ENCODE measurements at regions not wholly inside any gene's neighbourhood (a gene's known extent, or its start where the extent isn't known, plus 50 kb on each side); places are given as distances from the start of the nearest gene placed in this dataset.
A peak's percentile ranks its signal among the peaks of the same experiment; 100 is the strongest.
"Not testable (repeated sequence)": the region's sequence is repeated elsewhere in the genome, so short reads cannot be mapped to it uniquely, and the experiment has no call there.

DNA sequence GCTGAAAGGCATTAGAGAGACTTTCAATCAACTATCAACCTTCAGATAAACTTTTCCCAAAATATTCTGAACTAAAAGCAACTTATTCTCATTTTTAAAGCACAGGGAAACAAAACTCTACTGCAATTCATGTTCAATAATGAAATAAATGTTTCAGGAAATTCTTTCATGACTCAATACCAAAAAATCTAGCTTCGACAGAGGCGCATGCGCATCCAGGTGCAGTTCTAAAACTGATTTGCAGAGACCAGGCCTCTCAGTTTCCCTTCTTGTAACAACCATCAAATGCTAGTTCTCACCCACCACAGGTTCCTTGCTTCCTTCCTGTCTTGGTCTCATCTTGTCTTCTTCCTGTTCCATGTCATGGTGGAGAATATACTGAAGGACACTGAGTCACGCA lies 55.3 kb upstream of the NRBF2 start:
- DNase-seq = no peak

DNA sequence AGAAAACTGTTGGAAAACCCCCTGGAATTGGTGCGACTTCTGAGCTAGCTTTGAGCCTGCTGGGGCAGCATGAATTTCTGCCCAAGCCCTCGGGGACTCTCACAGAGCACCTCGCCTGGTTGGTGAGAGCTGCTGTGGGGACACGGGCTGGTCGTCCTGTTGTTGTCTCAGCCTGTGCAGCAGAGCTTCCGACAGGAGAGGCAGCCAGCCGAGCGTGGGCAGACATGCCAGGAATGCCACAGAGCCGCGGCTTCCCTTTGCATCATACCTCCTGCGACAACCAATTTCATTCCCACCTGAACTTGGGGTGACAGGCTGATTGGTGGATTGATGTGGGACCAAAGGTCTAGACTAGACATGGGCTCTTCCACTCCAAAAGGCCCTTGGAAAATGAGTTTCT lies 60.2 kb upstream of the NRBF2 start:
- DNase-seq = no peak

DNA sequence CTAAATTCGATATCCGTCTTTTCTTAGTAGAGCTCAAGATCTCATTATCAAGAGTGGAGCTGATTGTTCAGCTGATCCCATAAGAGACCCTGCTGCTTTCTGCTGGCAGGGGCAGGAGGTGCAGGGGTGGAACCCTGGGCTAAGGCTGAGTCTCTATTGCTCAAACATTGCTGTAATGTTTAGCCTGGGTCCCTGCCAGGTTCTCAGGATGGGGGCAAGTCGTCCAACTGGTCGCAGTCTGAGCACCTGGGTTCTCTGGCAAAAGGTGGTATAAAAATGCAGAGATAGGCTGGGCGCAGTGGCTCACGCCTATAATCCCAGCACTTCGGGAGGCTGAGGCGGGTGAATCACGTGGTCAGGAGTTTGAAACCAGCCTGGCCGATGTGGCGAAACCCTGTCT lies 62.0 kb upstream of the NRBF2 start:
- no peak for DNase-seq

DNA sequence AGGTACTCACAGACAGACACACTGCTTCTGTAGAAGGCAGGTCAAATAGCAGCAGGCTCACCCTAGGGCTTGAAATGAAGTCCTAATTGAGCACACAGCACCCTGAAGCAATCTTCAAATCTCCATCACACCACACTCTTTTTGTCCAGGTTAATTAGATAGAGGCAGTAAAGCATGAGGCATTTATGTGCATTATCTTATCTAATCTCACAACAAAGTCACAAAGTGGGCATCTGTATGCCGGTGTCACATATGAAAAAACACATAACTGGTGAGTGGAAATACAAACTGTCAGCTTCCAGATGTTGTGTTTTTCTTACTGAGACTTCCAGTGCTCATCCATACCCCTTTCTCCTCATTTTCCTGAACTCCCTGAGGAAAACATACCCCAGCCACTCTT lies 63.8 kb upstream of the NRBF2 start:
- no peak for DNase-seq

DNA sequence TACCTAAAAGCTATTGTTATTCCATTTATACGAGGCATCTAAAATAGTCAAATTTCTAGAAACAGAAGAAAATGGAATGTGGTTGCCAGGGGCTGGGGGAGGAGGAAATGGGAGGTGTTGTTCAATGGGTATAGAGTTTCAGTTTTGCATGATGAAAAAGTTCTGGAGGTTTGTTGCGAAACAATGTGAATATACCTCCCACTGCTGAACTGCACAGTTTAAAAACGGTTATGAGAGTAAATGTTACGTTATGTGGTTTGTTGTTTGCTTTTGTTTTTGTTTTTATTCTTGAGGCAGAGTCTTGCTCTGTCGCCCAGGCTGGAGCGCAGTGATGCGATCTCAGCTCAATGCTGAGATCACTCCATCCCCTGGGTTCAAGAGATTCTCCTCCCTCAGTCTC lies 64.9 kb upstream of the NRBF2 start:
- DNase-seq = peak; percentile 76 to 77

DNA sequence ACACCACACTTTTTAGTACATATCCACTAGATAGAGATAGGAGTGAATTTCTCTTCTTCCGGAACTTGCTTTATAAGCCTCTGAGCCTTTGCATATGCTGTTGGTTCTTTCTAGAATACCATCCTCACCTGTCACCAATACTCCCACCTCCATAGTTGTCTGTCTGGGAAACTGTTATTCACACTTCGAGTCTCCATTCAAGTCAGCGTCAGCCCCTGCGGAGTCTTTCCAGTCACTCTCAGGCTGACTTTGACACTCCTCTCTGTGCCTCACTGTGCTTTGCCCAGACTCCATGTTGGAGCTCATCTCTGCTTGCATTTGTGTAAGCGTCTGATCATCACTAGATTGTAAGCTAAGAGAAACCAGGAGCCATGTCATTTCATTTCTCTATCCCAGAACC lies 66.5 kb upstream of the NRBF2 start:
- no peak for DNase-seq

DNA sequence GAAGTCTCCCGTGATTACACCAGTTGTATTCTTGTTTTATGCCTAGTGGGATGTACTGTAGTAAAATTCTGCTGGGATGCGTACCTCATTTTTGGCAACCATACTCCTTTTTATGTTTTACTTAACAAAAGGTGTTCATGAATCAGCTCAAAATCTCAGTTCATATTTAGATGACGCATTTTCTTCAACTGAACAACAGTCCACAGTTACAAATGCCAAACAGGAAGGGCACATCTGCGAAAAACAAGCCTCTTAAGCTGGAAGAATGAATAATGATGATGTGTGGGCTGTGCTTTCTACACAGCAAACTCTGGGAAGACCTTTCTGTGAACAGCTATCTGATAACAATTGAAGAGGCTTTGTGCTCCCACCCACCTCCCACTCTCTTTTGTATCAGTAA lies 68.4 kb upstream of the NRBF2 start:
- DNase-seq = no peak

DNA sequence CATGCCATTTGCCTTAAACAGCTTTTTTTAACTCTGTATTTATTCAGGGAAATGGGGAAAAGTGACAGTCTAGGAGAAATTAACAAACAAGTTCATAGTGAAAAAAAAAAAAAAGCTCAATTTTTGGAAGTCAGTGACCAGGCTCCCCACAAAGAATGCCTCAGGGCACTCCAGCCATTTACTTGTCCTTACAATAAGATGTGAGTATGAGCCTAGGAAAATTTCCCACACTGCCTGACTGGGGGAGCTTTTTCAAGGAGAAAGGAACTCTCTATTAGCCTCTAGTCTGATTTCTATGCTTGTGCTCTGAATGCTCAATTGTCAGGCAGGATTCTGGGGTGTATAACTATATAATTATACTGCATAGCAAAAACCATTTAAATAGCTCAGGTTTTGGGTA lies 74.9 kb upstream of the NRBF2 start:
- no peak for DNase-seq

DNA sequence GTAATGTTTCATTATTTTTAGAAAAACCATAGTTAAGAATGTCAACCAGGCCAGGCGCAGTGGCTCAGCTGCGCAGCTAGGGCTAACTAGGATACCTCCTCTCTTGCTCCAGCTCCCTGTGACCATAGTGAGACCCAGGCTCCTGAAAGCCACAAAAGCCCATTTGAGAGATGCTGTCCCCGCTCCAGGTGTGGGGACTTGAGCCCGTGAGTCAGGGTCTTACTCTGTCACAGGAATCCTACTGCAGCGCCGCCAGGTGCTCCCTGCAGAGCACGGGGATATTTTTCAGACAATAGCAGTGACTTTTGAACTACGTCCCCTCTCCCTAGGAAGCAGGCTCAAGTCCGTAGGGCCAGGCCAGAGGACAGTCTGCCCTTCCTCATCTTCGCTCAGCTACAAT lies 75.6 kb upstream of the NRBF2 start:
- no peak for DNase-seq

DNA sequence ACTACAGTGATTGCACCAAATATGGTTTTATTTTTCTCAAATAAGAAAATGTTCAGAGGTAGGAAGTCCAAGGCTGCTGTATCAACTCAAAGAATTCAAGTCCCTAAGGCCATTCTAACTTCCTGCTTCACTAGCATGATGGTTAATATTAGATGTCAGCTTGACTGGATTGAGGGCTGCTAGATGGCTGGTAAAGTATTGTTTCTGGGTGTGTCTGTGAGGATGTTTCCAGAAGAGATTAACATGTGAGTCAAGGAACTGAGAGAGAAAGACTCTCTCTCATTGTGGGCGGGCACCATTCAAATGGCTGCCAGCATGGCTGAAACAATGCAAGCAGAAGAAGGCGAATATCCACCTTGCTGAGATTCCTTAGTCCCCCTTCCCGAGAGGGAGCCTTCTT lies 77.4 kb upstream of the NRBF2 start:
- DNase-seq = no peak

DNA sequence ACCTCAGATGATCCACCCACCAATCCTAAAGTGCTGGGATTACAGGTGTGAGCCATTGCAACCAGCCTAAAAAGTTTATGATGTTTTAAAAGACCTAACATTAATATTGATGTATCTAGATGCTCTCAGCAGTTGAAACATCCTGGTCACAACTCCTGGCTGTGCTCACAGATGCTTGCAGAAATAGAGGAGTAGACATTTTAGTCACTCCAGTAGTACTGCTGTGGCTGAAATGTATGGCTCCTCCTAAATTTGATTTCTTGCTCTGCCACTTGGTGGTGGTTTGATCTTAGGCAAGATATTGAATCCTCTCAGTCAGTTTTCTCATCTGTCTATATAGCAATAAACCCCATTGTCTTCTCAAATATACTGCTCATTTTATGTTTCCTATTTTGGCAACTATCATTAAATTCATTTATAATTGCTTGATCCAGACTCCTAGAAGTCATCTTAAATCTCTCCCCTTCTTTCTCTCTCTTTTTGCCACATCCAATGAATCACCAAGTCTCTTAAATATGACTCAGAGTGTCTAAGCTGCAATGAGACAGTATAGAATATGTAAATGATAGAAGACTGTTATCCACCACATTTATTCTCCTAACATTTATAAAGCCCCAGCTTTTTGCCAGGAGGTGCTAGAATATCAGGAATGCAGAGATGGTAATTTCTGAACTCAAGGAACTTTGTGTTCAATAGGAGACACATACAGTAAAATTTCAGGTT lies 78.1 kb upstream of the NRBF2 start:
- no peak for DNase-seq

DNA sequence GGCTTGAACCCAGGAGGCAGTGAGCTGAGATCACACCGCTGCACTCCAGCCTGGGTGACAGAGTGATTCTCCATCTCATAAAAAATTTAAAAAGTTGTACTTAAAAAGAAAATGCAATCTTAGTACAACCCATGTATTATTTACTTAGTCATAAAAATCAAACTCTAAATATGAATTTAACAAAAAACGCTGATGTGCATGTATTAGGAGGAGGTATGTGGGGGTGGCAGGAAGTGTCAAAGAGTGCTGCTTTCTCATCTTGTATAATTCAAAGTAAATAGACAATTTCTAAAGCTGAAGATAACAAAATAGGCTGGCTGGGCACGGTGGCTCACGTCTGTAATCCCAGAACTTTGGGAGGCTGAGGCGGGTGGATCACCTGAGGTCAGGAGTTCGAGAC lies 81.0 kb upstream of the NRBF2 start:
- no peak for DNase-seq

DNA sequence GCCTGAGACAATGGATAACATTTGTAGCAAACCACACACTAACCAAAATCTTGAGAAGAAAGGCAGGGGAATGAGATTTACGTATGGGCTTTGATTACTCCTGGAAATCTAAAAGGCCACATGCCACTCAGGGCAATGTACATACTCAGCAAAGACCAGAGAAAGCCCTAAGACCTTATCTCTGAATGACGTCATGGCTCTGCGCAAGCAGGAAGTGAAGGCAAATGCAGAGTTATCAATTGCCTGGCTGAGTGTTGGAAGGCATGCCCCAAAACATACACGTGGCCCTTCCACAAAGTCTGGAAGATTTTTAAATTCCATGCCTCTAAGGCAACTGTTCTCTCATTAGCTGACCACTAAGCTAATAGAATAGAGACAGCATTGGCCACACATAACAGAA lies 90.9 kb upstream of the NRBF2 start:
- no peak for DNase-seq

DNA sequence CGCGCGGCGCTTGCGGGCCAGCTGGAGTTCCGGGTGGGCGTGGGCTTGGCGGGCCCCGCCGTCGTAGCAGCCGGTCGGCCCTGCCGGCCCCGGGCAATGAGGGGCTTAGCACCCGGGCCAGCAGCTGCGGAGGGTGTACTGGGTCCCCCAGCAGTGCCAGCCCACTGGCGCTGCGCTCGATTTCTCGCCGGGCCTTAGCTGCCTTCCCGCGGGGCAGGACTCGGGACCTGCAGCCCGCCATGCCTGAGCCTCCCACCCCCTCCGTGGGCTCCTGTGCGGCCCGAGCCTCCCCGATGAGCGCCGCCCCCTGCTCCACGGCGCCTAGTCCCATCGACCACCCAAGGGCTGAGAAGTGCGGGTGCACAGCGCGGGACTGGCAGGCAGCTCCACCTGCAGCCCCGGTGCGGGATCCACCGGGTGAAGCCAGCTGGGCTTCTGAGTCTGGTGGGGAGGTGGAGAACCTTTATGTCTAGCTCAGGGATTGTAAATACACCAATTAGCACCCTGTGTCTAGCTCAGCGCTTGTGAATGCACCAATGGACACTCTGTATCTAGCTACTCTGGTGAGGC lies 99.4 kb upstream of the NRBF2 start:
- DNase-seq = not testable (repeated sequence)

DNA sequence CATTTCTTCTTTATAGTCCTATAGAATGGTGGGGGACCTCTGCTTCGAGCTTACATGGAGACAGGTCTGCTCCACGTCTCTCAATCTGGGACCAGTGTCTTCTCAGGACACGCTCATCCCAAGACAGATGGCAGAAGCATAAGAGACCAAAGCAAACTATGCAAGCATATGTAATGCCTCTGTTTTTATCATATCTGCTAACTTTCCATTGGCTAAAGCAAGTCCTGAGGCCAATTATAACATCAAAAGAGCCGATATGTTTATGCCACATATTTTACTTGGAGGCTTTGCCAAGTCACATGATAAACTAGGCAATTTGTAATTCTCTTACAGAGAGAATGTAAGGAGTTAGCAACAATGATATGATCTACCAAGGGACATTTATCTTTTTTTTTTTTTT lies 102.6 kb upstream of the NRBF2 start:
- DNase-seq = no peak

DNA sequence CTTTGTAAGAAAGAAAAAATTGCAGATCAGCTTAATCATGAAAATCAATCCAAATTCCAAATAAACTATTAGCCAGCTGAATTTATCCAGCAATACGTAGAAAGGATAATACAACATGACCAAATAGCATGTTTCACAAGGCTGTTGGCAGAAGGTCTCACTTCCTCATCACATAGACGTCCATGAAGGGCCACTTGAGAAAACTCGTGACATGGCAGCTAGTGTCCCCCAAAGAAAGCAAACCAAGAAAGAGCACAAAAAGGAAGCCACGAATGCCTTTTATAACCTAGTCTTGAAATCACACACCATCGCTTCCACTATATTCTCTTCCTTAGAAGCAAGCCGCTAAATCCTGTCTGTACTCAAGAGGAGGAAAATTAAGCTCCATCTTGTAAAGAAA lies 105.6 kb upstream of the NRBF2 start:
- DNase-seq = no peak

DNA sequence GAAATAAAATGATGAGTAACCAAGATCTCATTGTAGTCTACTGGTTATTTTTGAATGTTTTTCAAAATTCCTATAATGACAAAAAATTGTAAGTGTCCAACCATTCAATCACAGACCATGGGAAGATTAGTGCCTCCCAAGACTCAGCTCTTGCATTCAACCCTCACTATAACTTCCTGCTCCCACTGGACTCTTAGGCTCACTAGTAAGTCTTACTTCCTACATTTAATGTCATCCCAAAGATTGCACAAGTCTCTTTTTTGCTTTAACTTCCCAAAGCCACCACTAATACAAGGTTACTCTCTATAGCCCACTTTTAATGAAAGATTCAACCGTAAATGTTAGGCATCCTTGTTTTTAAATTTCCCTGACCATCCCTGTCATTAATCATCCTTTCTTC lies 111.9 kb upstream of the NRBF2 start:
- DNase-seq = no peak

DNA sequence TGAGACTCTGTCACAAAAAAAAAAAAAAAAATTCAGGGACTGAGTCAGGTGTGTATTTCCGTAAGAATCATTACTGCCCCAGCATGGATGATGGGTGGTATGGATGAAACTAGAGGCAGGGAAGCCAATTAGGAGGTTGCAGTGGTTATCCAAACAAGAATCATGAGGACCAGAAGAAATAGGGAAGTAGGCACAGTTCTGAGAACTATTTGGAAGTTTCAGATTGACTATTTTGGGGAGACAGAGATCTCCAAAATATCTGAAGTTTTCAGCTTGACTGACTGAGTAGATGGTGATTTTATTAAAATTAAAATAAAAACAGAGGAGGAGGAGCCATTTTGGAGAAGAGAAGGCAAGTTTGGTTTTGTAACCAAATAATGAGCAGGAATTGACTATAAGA lies 119.4 kb upstream of the NRBF2 start:
- DNase-seq = no peak

DNA sequence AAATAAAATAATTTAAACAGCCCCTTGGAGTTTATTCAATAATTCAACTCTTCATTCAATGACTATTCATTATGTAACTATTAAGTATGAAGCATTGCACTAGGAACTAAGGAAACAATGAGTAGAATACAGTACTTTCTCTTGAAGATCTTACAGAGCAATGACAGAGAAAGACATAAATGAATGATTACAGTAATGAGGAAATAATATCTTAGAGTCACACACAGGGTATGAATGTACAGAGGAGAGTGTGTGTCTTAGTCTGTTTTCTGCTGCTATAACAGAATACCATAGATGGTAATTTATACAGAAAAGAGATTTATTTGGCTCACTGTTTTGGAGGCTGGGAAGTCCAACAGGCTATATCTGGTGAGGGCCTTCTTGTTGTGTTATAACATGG lies 120.5 kb upstream of the NRBF2 start:
- DNase-seq = no peak

DNA sequence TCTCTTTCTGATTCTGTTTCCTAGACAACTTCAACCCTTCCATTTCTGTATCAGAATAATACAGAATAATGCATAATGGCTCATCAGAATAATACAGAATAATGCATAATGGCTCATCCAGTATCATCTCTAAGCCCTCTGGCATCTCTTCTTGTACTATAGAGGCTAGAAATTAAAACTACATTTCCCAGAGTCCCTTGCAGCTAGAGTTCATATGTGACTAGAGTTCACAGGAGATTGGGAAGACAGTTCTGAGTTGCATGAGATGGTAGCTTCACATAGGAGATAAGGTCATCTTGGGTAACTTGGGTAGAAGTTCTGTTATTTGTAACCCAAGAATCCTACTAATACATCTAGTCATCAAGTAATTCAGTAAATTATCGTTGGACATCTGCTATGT lies 122.9 kb upstream of the NRBF2 start:
- no peak for DNase-seq

DNA sequence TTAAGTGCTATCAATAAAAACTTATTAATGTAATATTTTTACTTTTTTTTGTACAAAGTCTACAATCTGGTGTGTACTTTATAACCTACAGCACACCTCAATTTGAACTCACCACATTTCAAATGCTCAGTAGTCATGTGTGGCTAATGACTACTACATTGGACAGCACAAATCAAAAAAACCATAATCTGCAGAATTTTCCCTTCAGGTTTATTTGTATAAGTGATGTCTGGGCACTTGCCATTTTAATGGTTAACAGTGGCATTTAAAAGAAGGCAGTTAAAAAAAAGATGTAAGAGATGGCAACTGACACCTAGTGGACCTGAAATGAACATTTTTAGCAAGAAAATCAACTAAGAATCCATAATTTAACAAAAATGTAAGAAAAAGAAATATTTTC lies 124.6 kb upstream of the NRBF2 start:
- peak; percentile 7 to 18 for DNase-seq

DNA sequence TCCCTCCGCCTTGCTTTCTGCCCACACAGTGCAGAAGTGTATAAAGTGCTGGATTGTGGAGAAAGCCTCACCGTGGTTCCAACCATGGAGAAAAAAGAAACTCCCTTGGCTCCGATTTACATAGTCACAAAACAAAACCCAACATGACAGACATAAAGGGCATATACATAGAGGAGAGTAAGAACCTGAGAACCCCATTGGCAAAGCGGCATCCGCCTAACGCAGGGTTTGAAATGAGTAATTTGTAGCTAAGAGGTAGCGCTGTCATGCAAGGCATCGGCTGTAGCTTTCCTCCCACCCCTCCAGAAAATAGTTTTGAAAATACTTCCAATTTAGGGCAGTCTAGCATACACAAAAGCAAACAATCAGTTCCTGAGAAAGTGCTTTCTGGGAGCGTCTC lies 126.0 kb upstream of the NRBF2 start:
- no peak for DNase-seq

DNA sequence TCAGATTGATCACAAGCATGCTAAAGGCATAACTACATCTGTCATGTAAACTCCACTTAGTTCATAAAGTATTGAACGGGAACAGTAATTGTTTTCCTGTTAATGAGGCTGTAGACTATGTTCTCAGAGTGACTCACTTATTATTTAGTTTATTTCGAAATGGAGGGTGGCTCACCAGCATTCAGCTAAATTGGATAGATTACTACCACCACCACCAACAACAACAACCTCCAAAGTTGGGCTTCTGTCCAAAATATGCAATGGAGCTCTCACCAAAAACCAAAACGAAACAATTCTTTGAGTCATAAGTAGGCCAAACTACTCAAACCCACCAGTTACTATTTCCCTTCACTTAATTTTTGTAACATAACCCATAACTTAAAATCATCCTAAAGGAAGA lies 127.9 kb upstream of the NRBF2 start:
- DNase-seq = no peak

DNA sequence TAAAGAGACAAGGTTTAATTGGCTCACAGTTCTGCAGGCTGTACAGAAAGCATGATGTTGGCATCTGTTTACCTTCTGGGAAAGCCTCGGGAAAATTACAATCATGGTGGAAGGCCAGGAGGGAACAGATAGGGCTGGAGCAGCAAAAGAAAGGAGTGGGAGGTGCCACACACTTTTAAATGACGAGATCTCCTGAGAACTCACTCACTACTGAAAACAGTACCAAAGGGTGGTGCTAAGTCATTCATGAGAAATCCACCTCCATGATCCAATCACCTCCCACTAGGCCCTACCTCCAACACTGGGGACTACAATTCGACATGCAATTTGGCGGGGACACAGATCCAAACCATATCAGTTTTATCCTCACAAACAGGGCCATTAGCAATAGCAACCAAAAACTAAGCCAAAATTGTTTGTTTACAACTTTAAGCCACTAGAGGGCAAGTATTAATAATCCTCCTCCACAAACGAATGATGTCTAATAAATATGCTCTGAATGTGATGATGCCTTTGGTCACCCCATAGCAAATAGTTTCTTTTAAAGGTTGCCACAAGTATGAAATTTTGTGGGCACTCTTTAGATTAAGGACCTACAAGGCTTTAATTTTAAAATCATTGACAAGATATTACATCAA lies 129.2 kb upstream of the NRBF2 start:
- peak in 1 of 2 experiments; percentile 25 for DNase-seq

DNA sequence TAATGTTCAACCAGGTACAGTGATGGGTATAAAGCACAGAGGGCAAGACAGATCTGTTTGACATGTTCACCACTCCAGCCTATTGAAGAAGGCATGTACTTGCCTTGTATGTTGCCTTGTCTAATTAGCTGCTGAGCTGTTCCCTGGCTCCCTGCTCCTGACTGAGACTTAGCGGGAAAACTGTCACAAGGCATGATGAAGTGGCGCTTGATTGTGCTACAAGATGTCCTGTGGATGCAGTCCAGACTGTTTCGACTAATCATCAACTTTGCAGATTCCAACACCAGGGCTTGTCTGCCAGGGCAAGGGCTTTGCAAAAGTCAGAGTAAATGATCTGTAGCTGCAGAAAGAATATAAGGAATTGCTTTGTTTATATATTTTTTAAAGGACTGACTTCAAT lies 136.2 kb upstream of the NRBF2 start:
- DNase-seq = no peak

Measured in Kasumi-1 (cell line).